GM12872 (cell line): ENCODE measurements at regions not wholly inside any gene's neighbourhood (a gene's known extent, or its start where the extent isn't known, plus 50 kb on each side); places are given as distances from the start of the nearest gene placed in this dataset.

Experiments
- TF ChIP-seq, protein P1 (sequence below): IDR thresholded peaks from 3 replicates; pipeline ENCODE4 v1.5.1; 2011; ENCODE audit warnings: low read depth, mild to moderate bottlenecking, low read length, moderate library complexity; ENCODE audit not compliant: insufficient read depth

DNA sequence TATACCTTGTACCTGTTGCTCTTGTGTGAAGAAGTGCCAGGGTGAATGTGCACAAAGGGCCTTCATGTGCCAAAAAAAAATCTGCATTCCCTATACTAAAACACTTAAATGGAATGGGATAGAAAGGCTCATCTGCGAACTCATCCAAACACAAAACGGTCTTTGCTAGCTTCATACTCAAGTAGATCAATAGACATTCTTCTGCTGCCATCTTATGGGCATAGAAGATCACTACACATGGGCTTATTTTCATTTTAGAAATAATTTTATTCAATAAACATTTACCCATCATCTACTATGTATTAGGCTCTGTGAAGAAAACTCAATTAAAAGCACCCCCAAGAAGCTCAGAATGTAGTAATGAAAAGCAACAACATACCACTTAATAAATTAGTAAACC, 693.1 kb downstream of the CDY1 start:
- TF ChIP-seq, protein P1, sequence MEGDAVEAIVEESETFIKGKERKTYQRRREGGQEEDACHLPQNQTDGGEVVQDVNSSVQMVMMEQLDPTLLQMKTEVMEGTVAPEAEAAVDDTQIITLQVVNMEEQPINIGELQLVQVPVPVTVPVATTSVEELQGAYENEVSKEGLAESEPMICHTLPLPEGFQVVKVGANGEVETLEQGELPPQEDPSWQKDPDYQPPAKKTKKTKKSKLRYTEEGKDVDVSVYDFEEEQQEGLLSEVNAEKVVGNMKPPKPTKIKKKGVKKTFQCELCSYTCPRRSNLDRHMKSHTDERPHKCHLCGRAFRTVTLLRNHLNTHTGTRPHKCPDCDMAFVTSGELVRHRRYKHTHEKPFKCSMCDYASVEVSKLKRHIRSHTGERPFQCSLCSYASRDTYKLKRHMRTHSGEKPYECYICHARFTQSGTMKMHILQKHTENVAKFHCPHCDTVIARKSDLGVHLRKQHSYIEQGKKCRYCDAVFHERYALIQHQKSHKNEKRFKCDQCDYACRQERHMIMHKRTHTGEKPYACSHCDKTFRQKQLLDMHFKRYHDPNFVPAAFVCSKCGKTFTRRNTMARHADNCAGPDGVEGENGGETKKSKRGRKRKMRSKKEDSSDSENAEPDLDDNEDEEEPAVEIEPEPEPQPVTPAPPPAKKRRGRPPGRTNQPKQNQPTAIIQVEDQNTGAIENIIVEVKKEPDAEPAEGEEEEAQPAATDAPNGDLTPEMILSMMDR, result 0 out of 3 replicates have a peak, but pooled peaks have one; percentile 10

DNA sequence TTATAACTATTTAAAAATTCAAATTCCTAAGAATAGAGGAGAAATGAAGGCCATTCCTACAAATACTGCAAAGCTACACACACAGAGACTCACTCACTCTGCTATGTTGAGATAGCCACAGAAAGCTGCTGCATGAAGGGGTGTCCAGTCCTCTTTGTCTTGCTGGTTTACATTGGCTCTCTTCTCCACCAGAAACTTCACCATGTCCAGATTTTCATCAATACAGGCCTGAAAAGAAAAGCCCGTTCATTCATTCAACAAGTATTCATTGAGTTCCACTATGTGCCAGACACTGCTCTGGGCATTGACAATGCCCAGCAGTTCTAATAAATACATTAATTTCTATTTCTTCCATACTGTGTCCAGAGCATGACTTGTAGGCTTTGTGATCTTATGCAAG, 732.3 kb downstream of the CDY1 start:
- TF ChIP-seq, protein P1, result no peak

DNA sequence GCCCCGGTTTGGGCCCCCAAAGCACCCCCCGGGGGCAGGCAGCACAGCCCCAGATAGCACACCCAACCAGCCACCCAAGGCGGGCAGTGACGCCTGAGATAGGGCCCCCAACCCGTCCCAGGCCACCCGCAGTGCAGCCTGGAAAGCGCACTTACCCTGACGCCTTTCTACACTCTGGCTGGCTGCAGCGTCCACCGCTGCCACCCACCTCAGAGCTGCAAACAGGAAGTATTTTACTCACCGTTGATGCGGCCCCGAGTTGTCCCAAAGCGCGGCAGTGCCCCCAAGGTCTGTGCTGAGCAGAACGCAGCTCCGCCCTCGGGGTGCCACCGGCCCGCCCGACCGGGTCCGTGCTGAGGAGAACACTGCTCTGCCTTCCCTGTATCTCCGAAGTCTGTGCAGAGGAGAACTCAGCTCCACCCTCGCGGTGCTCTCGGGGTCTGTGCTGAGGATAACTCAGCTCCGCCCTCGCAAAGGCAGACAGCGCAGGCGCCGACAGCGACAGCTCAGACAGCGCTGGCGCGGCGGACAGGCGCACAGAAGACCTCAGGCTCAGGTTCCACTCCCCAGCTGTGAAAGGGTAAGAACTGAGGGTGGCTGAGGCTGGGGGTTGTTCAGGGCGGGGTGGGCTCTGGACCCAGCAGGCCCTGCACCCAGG, 786.9 kb downstream of the CDY1 start:
- TF ChIP-seq, protein P1, result no peak

DNA sequence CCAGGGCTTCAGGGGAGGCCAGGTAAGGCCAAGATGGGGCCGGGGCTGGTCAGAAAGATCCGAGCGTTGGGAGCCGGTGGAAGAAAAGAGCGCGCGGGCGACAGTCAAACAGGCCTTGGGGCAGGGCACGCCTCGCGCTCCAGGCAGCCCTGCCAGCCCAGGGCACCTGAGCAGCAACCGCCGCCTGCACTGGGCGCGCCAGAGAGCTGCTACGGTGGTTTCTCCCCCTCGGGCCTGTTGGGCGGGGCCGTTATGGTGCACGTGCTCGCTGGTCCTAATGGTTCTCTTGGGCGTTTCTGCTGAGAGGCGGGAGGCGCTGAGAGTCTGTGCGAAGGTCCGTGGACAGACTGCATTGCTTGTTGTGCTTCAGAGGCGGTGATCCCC, 787.4 kb downstream of the CDY1 start:
- TF ChIP-seq, protein P1, result no peak
